ENCODE measurements at regions not wholly inside any gene's neighbourhood (a gene's known extent, or its start where the extent isn't known, plus 50 kb on each side); places are given as distances from the start of the nearest gene placed in this dataset.

- ChIA-PET POLR2A (ENCODE audit: low non-redundant PET) (no interaction called here), CTCF (no interaction called here)
- DNase-seq (ENCODE audit: low spot score), result no peak
- no peaks in the 10 kb centered on the region for H3K4me1 ChIP-seq (ENCODE audit: insufficient read depth, low read length, poor library complexity, severe bottlenecking)
- intact Hi-C loops (cut with micrococcal nuclease; ENCODE audit: unreplicated experiment), result no loop called here
- no peaks in the 10 kb centered on the region for H3K9me3 ChIP-seq (ENCODE audit: low read depth, low read length, poor library complexity, severe bottlenecking)
- BruUV-seq (replicated peaks), result no TSS peak
- no peak overlapping the region for H3K27ac ChIP-seq (ENCODE audit: low read depth, low read length, poor library complexity, severe bottlenecking)
- no peaks in the 10 kb centered on the region for H3K27me3 ChIP-seq (replicated peaks; ENCODE audit: insufficient read depth, low read depth, low read length, poor library complexity)
- TF ChIP-seq, protein P1, sequence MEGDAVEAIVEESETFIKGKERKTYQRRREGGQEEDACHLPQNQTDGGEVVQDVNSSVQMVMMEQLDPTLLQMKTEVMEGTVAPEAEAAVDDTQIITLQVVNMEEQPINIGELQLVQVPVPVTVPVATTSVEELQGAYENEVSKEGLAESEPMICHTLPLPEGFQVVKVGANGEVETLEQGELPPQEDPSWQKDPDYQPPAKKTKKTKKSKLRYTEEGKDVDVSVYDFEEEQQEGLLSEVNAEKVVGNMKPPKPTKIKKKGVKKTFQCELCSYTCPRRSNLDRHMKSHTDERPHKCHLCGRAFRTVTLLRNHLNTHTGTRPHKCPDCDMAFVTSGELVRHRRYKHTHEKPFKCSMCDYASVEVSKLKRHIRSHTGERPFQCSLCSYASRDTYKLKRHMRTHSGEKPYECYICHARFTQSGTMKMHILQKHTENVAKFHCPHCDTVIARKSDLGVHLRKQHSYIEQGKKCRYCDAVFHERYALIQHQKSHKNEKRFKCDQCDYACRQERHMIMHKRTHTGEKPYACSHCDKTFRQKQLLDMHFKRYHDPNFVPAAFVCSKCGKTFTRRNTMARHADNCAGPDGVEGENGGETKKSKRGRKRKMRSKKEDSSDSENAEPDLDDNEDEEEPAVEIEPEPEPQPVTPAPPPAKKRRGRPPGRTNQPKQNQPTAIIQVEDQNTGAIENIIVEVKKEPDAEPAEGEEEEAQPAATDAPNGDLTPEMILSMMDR (conservative IDR thresholded peaks at IDR 0.05; ENCODE audit: low read depth, low read length), result no peak
- TF ChIP-seq EZH2 (IDR thresholded peaks at IDR 0.05; ENCODE audit: borderline replicate concordance, low read depth, low read length, poor library complexity, severe bottlenecking), result no peak
- H3K4me3 ChIP-seq (ENCODE audit: low read depth, low read length, poor library complexity, severe bottlenecking), result no peak overlapping the region
- H3K36me3 ChIP-seq (ENCODE audit: insufficient read depth, low read length, poor library complexity, severe bottlenecking), result no peaks in the 10 kb centered on the region
Measured at GRCh38 chr5:143599474-143599873, 196.0 kb upstream of the NR3C1 start.

GRCh38 chr5:143596824-143597223, 193.3 kb upstream of the NR3C1 start:
- no peak overlapping the region for H3K27ac ChIP-seq (ENCODE audit: low read depth, low read length, poor library complexity, severe bottlenecking)
- H3K27me3 ChIP-seq (replicated peaks; ENCODE audit: insufficient read depth, low read depth, low read length, poor library complexity), result no peaks in the 10 kb centered on the region
- H3K4me1 ChIP-seq (ENCODE audit: insufficient read depth, low read length, poor library complexity, severe bottlenecking), result peaks cover 4% of the 10 kb centered on the region
- no peak overlapping the region for H3K4me3 ChIP-seq (ENCODE audit: low read depth, low read length, poor library complexity, severe bottlenecking)
- H3K36me3 ChIP-seq (ENCODE audit: insufficient read depth, low read length, poor library complexity, severe bottlenecking), result no peaks in the 10 kb centered on the region
- BruUV-seq (replicated peaks), result no TSS peak
- DNase-seq (ENCODE audit: low spot score), result no peak
- TF ChIP-seq EZH2 (IDR thresholded peaks at IDR 0.05; ENCODE audit: borderline replicate concordance, low read depth, low read length, poor library complexity, severe bottlenecking), result no peak
- TF ChIP-seq, protein P1 (conservative IDR thresholded peaks at IDR 0.05; ENCODE audit: low read depth, low read length), result no peak
- intact Hi-C loops (cut with micrococcal nuclease; ENCODE audit: unreplicated experiment), result no loop called here
- CTCF ChIA-PET, result no interaction called here
- POLR2A ChIA-PET (ENCODE audit: low non-redundant PET), result no interaction called here
- H3K9me3 ChIP-seq (ENCODE audit: low read depth, low read length, poor library complexity, severe bottlenecking), result no peaks in the 10 kb centered on the region

- H3K27me3 ChIP-seq (replicated peaks; ENCODE audit: insufficient read depth, low read depth, low read length, poor library complexity), result no peaks in the 10 kb centered on the region
- intact Hi-C loops (cut with micrococcal nuclease; ENCODE audit: unreplicated experiment), result no loop called here
- no peak for TF ChIP-seq EZH2 (IDR thresholded peaks at IDR 0.05; ENCODE audit: borderline replicate concordance, low read depth, low read length, poor library complexity, severe bottlenecking)
- TF ChIP-seq, protein P1 (conservative IDR thresholded peaks at IDR 0.05; ENCODE audit: low read depth, low read length), result no peak
- no TSS peak for BruUV-seq (replicated peaks)
- DNase-seq (ENCODE audit: low spot score), result no peak
- ChIA-PET POLR2A (ENCODE audit: low non-redundant PET) (no interaction called here), CTCF (no interaction called here)
- no peak overlapping the region for H3K27ac ChIP-seq (ENCODE audit: low read depth, low read length, poor library complexity, severe bottlenecking)
- H3K36me3 ChIP-seq (ENCODE audit: insufficient read depth, low read length, poor library complexity, severe bottlenecking), result no peaks in the 10 kb centered on the region
- no peaks in the 10 kb centered on the region for H3K9me3 ChIP-seq (ENCODE audit: low read depth, low read length, poor library complexity, severe bottlenecking)
- H3K4me3 ChIP-seq (ENCODE audit: low read depth, low read length, poor library complexity, severe bottlenecking), result no peak overlapping the region
- H3K4me1 ChIP-seq (ENCODE audit: insufficient read depth, low read length, poor library complexity, severe bottlenecking), result peaks cover 4% of the 10 kb centered on the region
Measured at GRCh38 chr5:143594902-143595818, 191.7 kb upstream of the NR3C1 start.
